DND-41 (cell line): ENCODE measurements at regions not wholly inside any gene's neighbourhood (a gene's known extent, or its start where the extent isn't known, plus 50 kb on each side); places are given as distances from the start of the nearest gene placed in this dataset.

ENCODE experiments used
- ATAC-seq: fragments of 200-7000 bp; cut with Tn5 transposase; 3 replicates; pipeline ENCODE4 v1.9.1; 2021; ENCODE audit warnings: low read depth; ENCODE audit not compliant: insufficient read depth
- DNase-seq: peaks from one replicate; pipeline ENCODE4 v3.0.0-alpha.2; 2020
- H2AFZ ChIP-seq: 2 replicates; pipeline ENCODE4 v1.6.0; 2012; ENCODE audit warnings: low read depth, low read length
- H3K27ac ChIP-seq: 2 replicates; pipeline ENCODE4 v1.5.1; 2012; ENCODE audit warnings: low read length, inconsistent platforms
- H3K27me3 ChIP-seq: fragments of 200-600 bp; sonication (generic); 2 replicates; pipeline ENCODE4 v1.6.0; 2012; ENCODE audit warnings: low read length, mild to moderate bottlenecking, inconsistent platforms; ENCODE audit not compliant: insufficient read depth, poor library complexity
- H3K36me3 ChIP-seq: 2 replicates; pipeline ENCODE4 v1.5.1; 2012; ENCODE audit warnings: low read length, inconsistent platforms; ENCODE audit not compliant: insufficient read depth
- H3K4me1 ChIP-seq: 2 replicates; pipeline ENCODE4 v1.5.1; 2012; ENCODE audit warnings: mild to moderate bottlenecking, low read length; ENCODE audit not compliant: insufficient read depth
- H3K4me2 ChIP-seq: 2 replicates; pipeline ENCODE4 v1.6.0; 2012; ENCODE audit warnings: mild to moderate bottlenecking, moderate library complexity, low read length, inconsistent platforms; ENCODE audit not compliant: insufficient read depth
- H3K4me3 ChIP-seq, 2 experiments: fragments of 200-600 bp in 1 of 2; shearing (Covaris generic) in 1 of 2; 2 replicates each; pipeline ENCODE4 v1.5.1; 2012 to 2016; ENCODE audit warnings: inconsistent platforms in 2 of 2, low read length in 2 of 2, mild to moderate bottlenecking in 2 of 2, low read depth in 1 of 2, moderate library complexity in 1 of 2
- H3K79me2 ChIP-seq: 2 replicates; pipeline ENCODE4 v1.6.0; 2012; ENCODE audit warnings: low read length, inconsistent platforms; ENCODE audit not compliant: insufficient read depth
- H3K9ac ChIP-seq: 2 replicates; pipeline ENCODE4 v1.6.0; 2012; ENCODE audit warnings: low read depth, mild to moderate bottlenecking, inconsistent platforms, low read length, moderate library complexity
- H3K9me3 ChIP-seq: 2 replicates; pipeline ENCODE4 v1.5.1; 2012; ENCODE audit warnings: low read length, moderate library complexity, mild to moderate bottlenecking, inconsistent platforms; ENCODE audit not compliant: insufficient read depth, severe bottlenecking
- H4K20me1 ChIP-seq: 2 replicates; pipeline ENCODE4 v1.6.0; 2012; ENCODE audit warnings: low read length; ENCODE audit not compliant: insufficient read depth
- CTCF ChIP-seq: IDR thresholded peaks from 2 replicates; pipeline ENCODE4 v1.5.1; 2012; ENCODE audit warnings: borderline replicate concordance, low read length, moderate library complexity, mild to moderate bottlenecking; ENCODE audit not compliant: poor library complexity, severe bottlenecking; ENCODE audit errors: extremely low read depth
- EZH2 ChIP-seq: IDR thresholded peaks from 3 replicates; pipeline ENCODE4 v1.6.1; 2012; ENCODE audit warnings: borderline replicate concordance, low read depth, mild to moderate bottlenecking, moderate library complexity, low read length, inconsistent platforms; ENCODE audit not compliant: severe bottlenecking

- no peak for TF ChIP-seq CTCF
- no peak for TF ChIP-seq EZH2
- Histone ChIP-seq H3K4me3 (no peak overlapping the region), H3K4me2 (no peak overlapping the region), H3K9ac (no peak overlapping the region), H4K20me1 (no peaks in the 10 kb centered on the region), H2AFZ (no peak overlapping the region), H3K27me3 (no peaks in the 10 kb centered on the region), H3K36me3 (no peaks in the 10 kb centered on the region), H3K79me2 (no peaks in the 10 kb centered on the region), H3K27ac (no peak overlapping the region), H3K4me1 (no peaks in the 10 kb centered on the region), H3K9me3 (no peaks in the 10 kb centered on the region)
- no peak for DNase-seq
- no peak for ATAC-seq
Measured at GRCh38 chr5:91820874-91821273, 437.8 kb upstream of the ARRDC3 start.

- no peaks in the 10 kb centered on the region for H3K9me3 ChIP-seq
- no peak overlapping the region for H3K27ac ChIP-seq
- H3K4me3 ChIP-seq: no peak overlapping the region
- no peaks in the 10 kb centered on the region for H4K20me1 ChIP-seq
- H3K36me3 ChIP-seq: no peaks in the 10 kb centered on the region
- DNase-seq: no peak
- no peak overlapping the region for H3K9ac ChIP-seq
- H3K4me2 ChIP-seq: no peak overlapping the region
- no peaks in the 10 kb centered on the region for H3K27me3 ChIP-seq
- H2AFZ ChIP-seq: no peak overlapping the region
- no peak for ATAC-seq
- TF ChIP-seq CTCF (no peak), EZH2 (no peak)
- H3K79me2 ChIP-seq: no peaks in the 10 kb centered on the region
- H3K4me1 ChIP-seq: no peaks in the 10 kb centered on the region
Measured at GRCh38 chr5:91816681-91817080, 433.6 kb upstream of the ARRDC3 start.

GRCh38 chr5:91797576-91797975 lies 414.5 kb upstream of the ARRDC3 start:
- TF ChIP-seq EZH2: no peak
- TF ChIP-seq CTCF: no peak
- Histone ChIP-seq H3K4me1 (no peaks in the 10 kb centered on the region), H3K79me2 (no peaks in the 10 kb centered on the region), H3K9me3 (peaks cover 4% of the 10 kb centered on the region), H3K9ac (no peak overlapping the region), H4K20me1 (no peaks in the 10 kb centered on the region), H3K27me3 (no peaks in the 10 kb centered on the region), H3K4me3 (no peak overlapping the region), H2AFZ (no peak overlapping the region), H3K36me3 (no peaks in the 10 kb centered on the region), H3K27ac (no peak overlapping the region), H3K4me2 (no peak overlapping the region)
- DNase-seq (no peak), ATAC-seq (no peak)

- Histone ChIP-seq H3K4me2 (no peak overlapping the region), H3K9me3 (no peaks in the 10 kb centered on the region), H2AFZ (no peak overlapping the region), H3K9ac (no peak overlapping the region), H3K4me1 (no peaks in the 10 kb centered on the region), H3K4me3 (no peak overlapping the region), H3K79me2 (no peaks in the 10 kb centered on the region), H3K27ac (no peak overlapping the region), H4K20me1 (no peaks in the 10 kb centered on the region), H3K36me3 (no peaks in the 10 kb centered on the region), H3K27me3 (no peaks in the 10 kb centered on the region)
- DNase-seq (no peak), ATAC-seq (no peak)
- no peak for TF ChIP-seq EZH2
- no peak for TF ChIP-seq CTCF
Measured at GRCh38 chr5:91794856-91795548, 411.9 kb upstream of the ARRDC3 start.
